ENCODE measurements at regions not wholly inside any gene's neighbourhood (a gene's known extent, or its start where the extent isn't known, plus 50 kb on each side); places are given as distances from the start of the nearest gene placed in this dataset.
"Not testable (repeated sequence)": the region's sequence is repeated elsewhere in the genome, so short reads cannot be mapped to it uniquely, and the experiment has no call there.

DNA sequence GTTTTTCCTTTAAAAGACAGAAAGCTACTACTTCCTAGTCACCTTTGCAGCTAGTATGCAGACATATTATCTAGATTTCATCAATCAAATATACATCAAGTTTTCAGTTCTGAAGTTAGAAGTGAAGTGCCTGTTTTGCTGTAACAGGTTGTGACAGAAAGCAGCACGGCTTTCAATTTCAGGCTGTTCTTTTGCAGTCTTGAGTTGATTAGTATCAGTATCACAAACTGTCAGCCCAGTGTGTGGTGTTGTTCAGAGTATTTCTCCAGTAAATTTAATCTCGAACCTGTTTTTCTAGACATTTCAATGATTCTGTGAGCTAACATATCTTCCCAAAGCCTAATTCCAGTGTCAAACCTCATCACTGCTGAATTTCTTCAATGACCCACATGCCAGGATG, 1050.8 kb downstream of the DIPK2A start:
- no peak for DNase-seq (ENCODE audit: low spot score)

DNA sequence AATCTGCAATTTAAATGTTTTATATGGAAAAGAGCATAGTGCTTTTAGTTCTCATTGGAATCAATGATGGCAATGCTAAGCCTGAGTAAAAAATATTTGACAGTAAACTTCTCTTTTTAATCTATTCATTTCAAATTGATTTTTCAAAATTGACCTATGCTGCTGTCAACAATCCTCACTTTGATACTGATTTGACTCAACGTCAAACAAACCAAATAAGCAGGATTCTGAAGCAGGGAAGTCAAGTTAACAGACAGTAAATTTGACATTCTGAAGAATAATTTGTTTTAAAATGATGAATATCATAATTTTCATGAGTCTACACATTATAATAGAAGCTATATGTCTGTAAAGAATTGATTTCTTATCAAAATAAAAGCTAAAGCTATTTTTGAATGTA, 1053.1 kb downstream of the DIPK2A start:
- no peak overlapping the region for H3K4me3 Mint-ChIP-seq
- TF ChIP-seq STAT1 (IDR thresholded peaks at IDR 0.05; ENCODE audit: unreplicated experiment), result no peak
- TF ChIP-seq, protein P1, sequence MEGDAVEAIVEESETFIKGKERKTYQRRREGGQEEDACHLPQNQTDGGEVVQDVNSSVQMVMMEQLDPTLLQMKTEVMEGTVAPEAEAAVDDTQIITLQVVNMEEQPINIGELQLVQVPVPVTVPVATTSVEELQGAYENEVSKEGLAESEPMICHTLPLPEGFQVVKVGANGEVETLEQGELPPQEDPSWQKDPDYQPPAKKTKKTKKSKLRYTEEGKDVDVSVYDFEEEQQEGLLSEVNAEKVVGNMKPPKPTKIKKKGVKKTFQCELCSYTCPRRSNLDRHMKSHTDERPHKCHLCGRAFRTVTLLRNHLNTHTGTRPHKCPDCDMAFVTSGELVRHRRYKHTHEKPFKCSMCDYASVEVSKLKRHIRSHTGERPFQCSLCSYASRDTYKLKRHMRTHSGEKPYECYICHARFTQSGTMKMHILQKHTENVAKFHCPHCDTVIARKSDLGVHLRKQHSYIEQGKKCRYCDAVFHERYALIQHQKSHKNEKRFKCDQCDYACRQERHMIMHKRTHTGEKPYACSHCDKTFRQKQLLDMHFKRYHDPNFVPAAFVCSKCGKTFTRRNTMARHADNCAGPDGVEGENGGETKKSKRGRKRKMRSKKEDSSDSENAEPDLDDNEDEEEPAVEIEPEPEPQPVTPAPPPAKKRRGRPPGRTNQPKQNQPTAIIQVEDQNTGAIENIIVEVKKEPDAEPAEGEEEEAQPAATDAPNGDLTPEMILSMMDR (conservative IDR thresholded peaks at IDR 0.05; ENCODE audit: low read depth in 2 of 2), result no peak
- TF ChIP-seq NANOG (IDR thresholded peaks at IDR 0.05; ENCODE audit: borderline replicate concordance), result no peak
- TF ChIP-seq EZH2 (IDR thresholded peaks at IDR 0.05; ENCODE audit: low read depth, unreplicated experiment), result no peak
- no peak for TF ChIP-seq ZNF114 (CRISPR knock-in tag; IDR thresholded peaks at IDR 0.05)
- TF ChIP-seq, protein P2, sequence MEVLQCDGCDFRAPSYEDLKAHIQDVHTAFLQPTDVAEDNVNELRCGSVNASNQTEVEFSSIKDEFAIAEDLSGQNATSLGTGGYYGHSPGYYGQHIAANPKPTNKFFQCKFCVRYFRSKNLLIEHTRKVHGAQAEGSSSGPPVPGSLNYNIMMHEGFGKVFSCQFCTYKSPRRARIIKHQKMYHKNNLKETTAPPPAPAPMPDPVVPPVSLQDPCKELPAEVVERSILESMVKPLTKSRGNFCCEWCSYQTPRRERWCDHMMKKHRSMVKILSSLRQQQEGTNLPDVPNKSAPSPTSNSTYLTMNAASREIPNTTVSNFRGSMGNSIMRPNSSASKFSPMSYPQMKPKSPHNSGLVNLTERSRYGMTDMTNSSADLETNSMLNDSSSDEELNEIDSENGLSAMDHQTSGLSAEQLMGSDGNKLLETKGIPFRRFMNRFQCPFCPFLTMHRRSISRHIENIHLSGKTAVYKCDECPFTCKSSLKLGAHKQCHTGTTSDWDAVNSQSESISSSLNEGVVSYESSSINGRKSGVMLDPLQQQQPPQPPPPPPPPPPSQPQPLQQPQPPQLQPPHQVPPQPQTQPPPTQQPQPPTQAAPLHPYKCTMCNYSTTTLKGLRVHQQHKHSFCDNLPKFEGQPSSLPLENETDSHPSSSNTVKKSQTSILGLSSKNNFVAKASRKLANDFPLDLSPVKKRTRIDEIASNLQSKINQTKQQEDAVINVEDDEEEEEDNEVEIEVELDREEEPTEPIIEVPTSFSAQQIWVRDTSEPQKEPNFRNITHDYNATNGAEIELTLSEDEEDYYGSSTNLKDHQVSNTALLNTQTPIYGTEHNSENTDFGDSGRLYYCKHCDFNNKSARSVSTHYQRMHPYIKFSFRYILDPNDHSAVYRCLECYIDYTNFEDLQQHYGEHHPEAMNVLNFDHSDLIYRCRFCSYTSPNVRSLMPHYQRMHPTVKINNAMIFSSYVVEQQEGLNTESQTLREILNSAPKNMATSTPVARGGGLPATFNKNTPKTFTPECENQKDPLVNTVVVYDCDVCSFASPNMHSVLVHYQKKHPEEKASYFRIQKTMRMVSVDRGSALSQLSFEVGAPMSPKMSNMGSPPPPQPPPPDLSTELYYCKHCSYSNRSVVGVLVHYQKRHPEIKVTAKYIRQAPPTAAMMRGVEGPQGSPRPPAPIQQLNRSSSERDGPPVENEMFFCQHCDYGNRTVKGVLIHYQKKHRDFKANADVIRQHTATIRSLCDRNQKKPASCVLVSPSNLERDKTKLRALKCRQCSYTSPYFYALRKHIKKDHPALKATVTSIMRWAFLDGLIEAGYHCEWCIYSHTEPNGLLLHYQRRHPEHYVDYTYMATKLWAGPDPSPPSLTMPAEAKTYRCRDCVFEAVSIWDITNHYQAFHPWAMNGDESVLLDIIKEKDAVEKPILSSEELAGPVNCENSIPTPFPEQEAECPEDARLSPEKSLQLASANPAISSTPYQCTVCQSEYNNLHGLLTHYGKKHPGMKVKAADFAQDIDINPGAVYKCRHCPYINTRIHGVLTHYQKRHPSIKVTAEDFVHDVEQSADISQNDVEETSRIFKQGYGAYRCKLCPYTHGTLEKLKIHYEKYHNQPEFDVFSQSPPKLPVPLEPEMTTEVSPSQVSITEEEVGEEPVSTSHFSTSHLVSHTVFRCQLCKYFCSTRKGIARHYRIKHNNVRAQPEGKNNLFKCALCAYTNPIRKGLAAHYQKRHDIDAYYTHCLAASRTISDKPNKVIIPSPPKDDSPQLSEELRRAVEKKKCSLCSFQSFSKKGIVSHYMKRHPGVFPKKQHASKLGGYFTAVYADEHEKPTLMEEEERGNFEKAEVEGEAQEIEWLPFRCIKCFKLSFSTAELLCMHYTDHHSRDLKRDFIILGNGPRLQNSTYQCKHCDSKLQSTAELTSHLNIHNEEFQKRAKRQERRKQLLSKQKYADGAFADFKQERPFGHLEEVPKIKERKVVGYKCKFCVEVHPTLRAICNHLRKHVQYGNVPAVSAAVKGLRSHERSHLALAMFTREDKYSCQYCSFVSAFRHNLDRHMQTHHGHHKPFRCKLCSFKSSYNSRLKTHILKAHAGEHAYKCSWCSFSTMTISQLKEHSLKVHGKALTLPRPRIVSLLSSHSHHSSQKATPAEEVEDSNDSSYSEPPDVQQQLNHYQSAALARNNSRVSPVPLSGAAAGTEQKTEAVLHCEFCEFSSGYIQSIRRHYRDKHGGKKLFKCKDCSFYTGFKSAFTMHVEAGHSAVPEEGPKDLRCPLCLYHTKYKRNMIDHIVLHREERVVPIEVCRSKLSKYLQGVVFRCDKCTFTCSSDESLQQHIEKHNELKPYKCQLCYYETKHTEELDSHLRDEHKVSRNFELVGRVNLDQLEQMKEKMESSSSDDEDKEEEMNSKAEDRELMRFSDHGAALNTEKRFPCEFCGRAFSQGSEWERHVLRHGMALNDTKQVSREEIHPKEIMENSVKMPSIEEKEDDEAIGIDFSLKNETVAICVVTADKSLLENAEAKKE (CRISPR knock-in tag; IDR thresholded peaks at IDR 0.05), result no peak
- DNase-seq (ENCODE audit: low spot score) (no peak), ATAC-seq (no peak)
- H3F3A ChIP-seq (replicated peaks; ENCODE audit: low read depth), result no peaks in the 10 kb centered on the region
- H3K27ac Mint-ChIP-seq, result no peak overlapping the region
- H3K79me2 ChIP-seq (replicated peaks; ENCODE audit: insufficient read depth), result no peaks in the 10 kb centered on the region
- H3K4me1 Mint-ChIP-seq, result peaks cover 6% of the 10 kb centered on the region; the same call in 2 of the 3 replicates
- H3K4me3 ChIP-seq, result no peak overlapping the region
- H3K9me3 Mint-ChIP-seq, result peaks cover 21% of the 10 kb centered on the region; the same call in 2 of the 3 replicates
- no peaks in the 10 kb centered on the region for H3K36me3 ChIP-seq (ENCODE audit: insufficient read depth)
- H3K27me3 Mint-ChIP-seq (ENCODE audit: insufficient read depth, low read depth, poor library complexity), result no peaks in the 10 kb centered on the region
- H3K27ac ChIP-seq (ENCODE audit: low read depth), result no peak overlapping the region
- H4K20me1 ChIP-seq (replicated peaks; ENCODE audit: insufficient read depth), result no peaks in the 10 kb centered on the region
- peaks cover 19% of the 10 kb centered on the region for H3K36me3 Mint-ChIP-seq (ENCODE audit: low read depth)
- H3K9me2 ChIP-seq (ENCODE audit: insufficient read depth), result peaks cover 10% of the 10 kb centered on the region
- no peak overlapping the region for H3K4me2 ChIP-seq
- no peaks in the 10 kb centered on the region for H3K4me1 ChIP-seq (ENCODE audit: insufficient read depth)
- no peaks in the 10 kb centered on the region for H3K27me3 ChIP-seq (ENCODE audit: insufficient read depth)
- H2AFZ ChIP-seq, result no peak overlapping the region

More for the DNA sequence above, 1050.8 kb downstream of the DIPK2A start:
- ATAC-seq, result no peak
- Histone ChIP-seq H3K4me2 (no peak overlapping the region), H3K27ac (ENCODE audit: low read depth) (no peak overlapping the region), H2AFZ (no peak overlapping the region), H3K4me1 (ENCODE audit: insufficient read depth) (no peaks in the 10 kb centered on the region), H3K27me3 (ENCODE audit: insufficient read depth) (no peaks in the 10 kb centered on the region), H4K20me1 (replicated peaks; ENCODE audit: insufficient read depth) (no peaks in the 10 kb centered on the region), H3K36me3 (ENCODE audit: insufficient read depth) (no peaks in the 10 kb centered on the region), H3K4me3 (no peak overlapping the region), H3K9me2 (ENCODE audit: insufficient read depth) (peaks cover 7% of the 10 kb centered on the region; the same call in 1 of the 2 replicates), H3F3A (replicated peaks; ENCODE audit: low read depth) (no peaks in the 10 kb centered on the region), H3K79me2 (replicated peaks; ENCODE audit: insufficient read depth) (no peaks in the 10 kb centered on the region)
- Mint-ChIP-seq H3K27me3 (ENCODE audit: insufficient read depth, low read depth, poor library complexity) (no peaks in the 10 kb centered on the region), H3K4me1 (peaks cover 6% of the 10 kb centered on the region; the same call in 2 of the 3 replicates), H3K4me3 (no peak overlapping the region), H3K27ac (no peak overlapping the region), H3K36me3 (ENCODE audit: low read depth) (peaks cover 7% of the 10 kb centered on the region; the same call in 2 of the 3 replicates), H3K9me3 (peaks cover 7% of the 10 kb centered on the region; the same call in 1 of the 3 replicates)
- TF ChIP-seq EZH2phosphoT487 (IDR thresholded peaks at IDR 0.05; ENCODE audit: unreplicated experiment) (no peak), ZNF114 (CRISPR knock-in tag; IDR thresholded peaks at IDR 0.05) (no peak), ZNF331 (CRISPR knock-in tag; IDR thresholded peaks at IDR 0.05; ENCODE audit: low read depth) (no peak), POLR2AphosphoS5 (IDR thresholded peaks at IDR 0.05; ENCODE audit: low read depth) (no peak)

DNA sequence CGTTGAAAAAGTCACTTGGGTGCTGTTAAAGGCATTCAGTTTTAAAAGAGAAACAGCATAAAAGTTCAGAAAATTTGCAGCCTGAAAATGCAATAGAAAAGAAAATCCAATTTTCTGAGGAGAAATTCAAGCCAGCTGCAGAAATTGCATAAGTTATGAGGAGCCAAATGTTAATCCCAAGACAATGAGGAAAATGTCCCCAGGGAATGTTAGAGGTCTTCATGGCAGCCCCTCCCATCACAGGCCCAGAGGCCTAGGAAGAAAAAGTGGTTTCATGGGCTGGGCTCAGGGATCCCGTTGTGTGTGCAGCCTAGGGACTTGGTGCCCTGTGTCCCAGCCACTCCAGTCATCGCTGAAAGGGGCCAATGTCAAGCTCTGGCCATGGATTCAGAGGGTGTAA, 1055.6 kb downstream of the DIPK2A start:
- H2AFZ ChIP-seq; H3K4me3 Mint-ChIP-seq; H3K9me2 ChIP-seq (ENCODE audit: insufficient read depth); H3K79me2 ChIP-seq (replicated peaks; ENCODE audit: insufficient read depth); H3K4me3 ChIP-seq; H3K4me2 ChIP-seq; H3F3A ChIP-seq (replicated peaks; ENCODE audit: low read depth); H3K27ac Mint-ChIP-seq; H3K4me1 ChIP-seq (ENCODE audit: insufficient read depth); ATAC-seq; H4K20me1 ChIP-seq (replicated peaks; ENCODE audit: insufficient read depth); H3K4me1 Mint-ChIP-seq; H3K27me3 Mint-ChIP-seq (ENCODE audit: insufficient read depth, low read depth, poor library complexity); H3K36me3 ChIP-seq (ENCODE audit: insufficient read depth); H3K27me3 ChIP-seq (ENCODE audit: insufficient read depth); DNase-seq (ENCODE audit: low spot score); H3K27ac ChIP-seq (ENCODE audit: low read depth): not testable (repeated sequence)
- H3K9me3 Mint-ChIP-seq, result peaks cover 21% of the 10 kb centered on the region; the same call in 2 of the 3 replicates
- peaks cover 19% of the 10 kb centered on the region for H3K36me3 Mint-ChIP-seq (ENCODE audit: low read depth)
